NCI-H2029 treated with DMSO at 0.1 percent for 48 hours (cell line): ENCODE measurements at regions not wholly inside any gene's neighbourhood (a gene's known extent, or its start where the extent isn't known, plus 50 kb on each side); places are given as distances from the start of the nearest gene placed in this dataset.
"Not testable (repeated sequence)": the region's sequence is repeated elsewhere in the genome, so short reads cannot be mapped to it uniquely, and the experiment has no call there.

Source experiments
- DNase-seq: peaks from one replicate; lab custom pipeline; 2025; lab: John Stamatoyannopoulos, UW

GRCh38 chr18:4543711-4544110 lies 88.6 kb upstream of the DLGAP1 start:
- DNase-seq = no peak

GRCh38 chr18:4541588-4541987 lies 86.5 kb upstream of the DLGAP1 start:
- no peak for DNase-seq

GRCh38 chr18:4536447-4536846 lies 81.3 kb upstream of the DLGAP1 start:
- no peak for DNase-seq

DNA sequence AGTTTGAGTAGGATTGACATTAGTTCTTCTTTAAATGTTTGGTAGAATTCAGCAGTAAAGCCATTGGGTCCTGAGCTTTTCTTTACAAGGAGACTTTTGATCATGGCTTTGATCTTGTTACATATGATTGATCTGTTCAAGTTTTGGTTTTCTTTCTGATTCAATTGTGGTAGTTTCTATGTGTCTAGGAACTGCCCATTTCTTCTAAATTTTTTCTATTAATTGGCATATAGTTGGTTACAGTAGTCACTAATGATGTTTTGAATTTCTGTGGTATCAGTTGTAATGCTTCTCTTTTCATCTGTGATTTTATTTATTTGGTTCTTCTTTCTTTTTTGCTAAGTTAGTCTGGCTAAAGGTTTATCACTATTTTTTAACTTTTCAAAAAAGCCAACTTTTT lies 73.3 kb upstream of the DLGAP1 start:
- no peak for DNase-seq

DNA sequence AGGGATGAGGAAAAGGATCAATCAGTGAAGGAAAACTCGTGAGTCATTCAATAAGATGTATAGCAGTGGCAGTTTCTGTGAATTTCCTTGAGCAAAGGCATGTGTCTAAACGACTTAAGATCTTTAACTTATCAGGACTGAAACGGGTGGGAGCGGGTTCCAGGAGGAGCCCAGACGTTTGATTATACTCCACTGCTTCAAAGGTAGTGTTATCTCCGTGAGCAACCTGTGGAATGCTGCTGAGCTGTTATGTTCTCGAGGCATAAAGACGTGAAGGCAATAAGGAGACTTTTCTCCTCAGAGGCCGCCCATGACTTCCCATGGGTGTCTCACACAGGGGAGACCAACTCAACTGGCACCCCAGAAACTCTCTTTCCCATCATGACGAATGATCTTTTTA lies 72.7 kb upstream of the DLGAP1 start:
- not testable (repeated sequence) for DNase-seq

- DNase-seq = no peak
Measured at GRCh38 chr18:4524096-4524495, 69.0 kb upstream of the DLGAP1 start.

DNA sequence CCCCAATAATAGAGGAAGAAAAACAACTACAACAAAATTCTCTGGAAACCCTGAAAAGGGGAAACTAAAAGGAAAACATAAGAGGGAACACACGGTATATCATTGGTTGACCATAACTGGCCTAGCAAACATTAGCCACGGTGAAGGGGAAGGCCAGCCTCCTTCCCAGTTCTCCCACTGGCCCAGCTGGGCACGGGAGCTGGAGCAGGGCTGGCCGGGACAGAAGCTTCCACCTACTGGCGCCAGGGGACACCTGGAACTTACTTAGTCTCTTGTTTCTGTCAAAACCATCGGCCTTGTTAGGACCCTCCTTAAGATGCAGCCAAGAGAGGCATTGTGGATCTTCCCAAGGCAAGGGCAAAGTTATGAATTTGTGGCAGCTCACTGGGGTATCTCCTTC lies 56.1 kb upstream of the DLGAP1 start:
- no peak for DNase-seq

GRCh38 chr18:4510711-4511110 lies 55.6 kb upstream of the DLGAP1 start:
- DNase-seq = no peak

GRCh38 chr18:4510160-4510559 lies 55.1 kb upstream of the DLGAP1 start:
- DNase-seq = no peak
